K562 (cell line): ENCODE measurements at regions not wholly inside any gene's neighbourhood (a gene's known extent, or its start where the extent isn't known, plus 50 kb on each side); places are given as distances from the start of the nearest gene placed in this dataset.
A peak's percentile ranks its signal among the peaks of the same experiment; 100 is the strongest.

Experiments
- ATAC-seq: fragments of 200-7000 bp; cut with Tn5 transposase; 3 replicates; pipeline ENCODE4 v1.9.1; 2020; ENCODE audit warnings: moderate library complexity
- BruUV-seq: library from RNA; stranded (reverse); fragments of 400-500 nt; replicated peaks from 2 replicates; lab custom pipeline; 2021; lab: Mats Ljungman, UMichigan
- CTCF ChIA-PET: fragments of 300-600 bp; formaldehyde crosslinking; extraction: SDS; loops from one replicate; lab custom pipeline; 2021; ENCODE audit warnings: low intra/inter-chr PET ratio; lab: Yijun Ruan, JAX
- POLR2A ChIA-PET: fragments of 300-600, 350-650 bp; sonication (Branson Sonifier 250); formaldehyde crosslinking; extraction: SDS; loops from one replicate; lab custom pipeline; 2021; ENCODE audit warnings: antibody characterized with exemption, inconsistent platforms; lab: Yijun Ruan, JAX
- DNase-seq, 4 experiments: peaks; one replicate each; pipeline versions ENCODE4 v3.0.0 to v3.0.0-alpha.2; 2011 to 2018; ENCODE audit warnings: low spot score in 3 of 4, mixed read lengths in 3 of 4; ENCODE audit errors: extremely low read depth in 1 of 4
- FAIRE-seq: peaks from 2 replicates; lab custom pipeline; 2011; peaks lifted over from hg19 to GRCh38; lab: Jason Lieb, UNC
- H2AFZ ChIP-seq: 2 replicates; pipeline ENCODE4 v1.6.0; 2011; ENCODE audit warnings: low read depth, low read length, control low read depth, inconsistent platforms
- H3K27ac ChIP-seq: fragments of 200-600 bp; 3 replicates; pipeline ENCODE4 v1.8.0; 2011; ENCODE audit warnings: low read depth, mild to moderate bottlenecking, control low read depth, inconsistent platforms, low read length, moderate library complexity, mixed read lengths; ENCODE audit errors: extremely low read depth
- H3K27me3 ChIP-seq, 2 experiments: fragments of 300-600 bp in 1 of 2; 2 replicates in 1 of 2; 3 replicates in 1 of 2; pipeline versions ENCODE4 v1.6.0 to v1.8.0; 2011; ENCODE audit warnings: inconsistent platforms in 2 of 2, low read length in 2 of 2, mild to moderate bottlenecking in 1 of 2, mixed read lengths in 1 of 2, moderate library complexity in 1 of 2; ENCODE audit not compliant: control insufficient read depth in 2 of 2, insufficient read depth in 2 of 2
- H3K36me3 ChIP-seq: fragments of 300-600 bp; 3 replicates; pipeline ENCODE4 v1.8.0; 2011; ENCODE audit warnings: mild to moderate bottlenecking, low read length, inconsistent platforms; ENCODE audit not compliant: control insufficient read depth, insufficient read depth
- H3K4me1 ChIP-seq, 2 experiments: fragments of 200-600 bp in 1 of 2; replicated peaks in 1 of 2; 2 replicates in 1 of 2; 3 replicates in 1 of 2; pipeline versions ENCODE4 v1.5.1 to v1.8.0; 2011; ENCODE audit warnings: inconsistent platforms in 2 of 2, low read length in 2 of 2, mild to moderate bottlenecking in 1 of 2, mixed read lengths in 1 of 2, moderate library complexity in 1 of 2; ENCODE audit not compliant: control insufficient read depth in 2 of 2, insufficient read depth in 2 of 2
- H3K4me2 ChIP-seq: 2 replicates; pipeline ENCODE4 v1.6.1; 2011; ENCODE audit warnings: low read length, control low read depth, inconsistent platforms, mixed read lengths; ENCODE audit not compliant: insufficient read depth
- H3K4me3 ChIP-seq: fragments of 200-600 bp; sonication (generic), shearing (Covaris generic); 2 replicates; pipeline ENCODE4 v1.5.1; 2016; ENCODE audit warnings: control low read depth, inconsistent platforms
- H3K79me2 ChIP-seq: fragments of 200-600 bp; 3 replicates; pipeline ENCODE4 v1.8.0; 2011; ENCODE audit warnings: low read length, inconsistent platforms; ENCODE audit not compliant: control insufficient read depth, insufficient read depth
- H3K9ac ChIP-seq, 2 experiments: 2 replicates each; pipeline versions ENCODE4 v1.6.0 to v1.6.1; 2011; ENCODE audit warnings: low read depth in 2 of 2, low read length in 2 of 2, control low read depth in 1 of 2, inconsistent platforms in 1 of 2, mild to moderate bottlenecking in 1 of 2, mixed read lengths in 1 of 2; ENCODE audit not compliant: insufficient read depth in 1 of 2
- H3K9me1 ChIP-seq: one replicate; pipeline ENCODE4 v1.6.0; 2011; ENCODE audit warnings: inconsistent platforms, mild to moderate bottlenecking, low read length, moderate library complexity; ENCODE audit not compliant: control insufficient read depth, insufficient read depth
- H3K9me3 ChIP-seq: replicated peaks from 2 replicates; pipeline ENCODE4 v1.5.1; 2011; ENCODE audit warnings: low read depth, low read length, inconsistent platforms; ENCODE audit not compliant: control insufficient read depth, insufficient read depth
- H4K20me1 ChIP-seq: replicated peaks from 2 replicates; pipeline ENCODE4 v1.6.1; 2011; ENCODE audit warnings: low read length, inconsistent platforms, mixed read lengths; ENCODE audit not compliant: control insufficient read depth, insufficient read depth
- GABPB2 ChIP-seq: fragments of 250-450 bp; sonication (Bioruptor Pico); conservative IDR thresholded peaks from 2 replicates; pipeline ENCODE4 v1.5.1; 2021; ENCODE audit warnings: mild to moderate bottlenecking
- MCM7 ChIP-seq, 2 experiments: fragments of 450-650 bp; IDR thresholded peaks; 2 replicates each; pipeline ENCODE4 v1.6.1; 2016 to 2018
- MEIS2 ChIP-seq: fragments of 450-650 bp; IDR thresholded peaks from 2 replicates; pipeline ENCODE4 v1.6.1; 2014; ENCODE audit warnings: mild to moderate bottlenecking; ENCODE audit not compliant: partially characterized antibody
- NFE2L1 ChIP-seq: fragments of 450-650 bp; IDR thresholded peaks from 2 replicates; pipeline ENCODE4 v1.6.1; 2016; ENCODE audit warnings: missing genetic modification characterization, low read depth, mild to moderate bottlenecking, missing compliant biosample characterization, moderate library complexity, borderline replicate concordance
- NRF1 ChIP-seq, 2 experiments: fragments of 450-650 bp; IDR thresholded peaks in 1 of 2; conservative IDR thresholded peaks in 1 of 2; 2 replicates each; pipeline ENCODE4 v1.6.1; 2014; ENCODE audit warnings: mild to moderate bottlenecking in 2 of 2
- PKNOX1 ChIP-seq: fragments of 450-650 bp; IDR thresholded peaks from 2 replicates; pipeline ENCODE4 v1.6.1; 2016
- SMARCB1 ChIP-seq: IDR thresholded peaks from 2 replicates; pipeline ENCODE4 v1.6.1; 2011; ENCODE audit warnings: improper control_type of control experiment, low read depth; ENCODE audit not compliant: insufficient read length
- TCFL5 ChIP-seq: fragments of 250-450 bp; sonication (Bioruptor Pico); conservative IDR thresholded peaks from 2 replicates; pipeline ENCODE4 v1.6.1; 2021; ENCODE audit warnings: mild to moderate bottlenecking, moderate library complexity, matching md5 sums
- XRCC4 ChIP-seq: IDR thresholded peaks from one replicate; pipeline ENCODE4 v1.6.1; 2011; ENCODE audit not compliant: insufficient read depth, insufficient read length; ENCODE audit errors: extremely low read depth
- ZBTB1 ChIP-seq: sonication (generic); formaldehyde crosslinking; IDR thresholded peaks from 2 replicates; pipeline ENCODE4 v1.8.1; 2023; ENCODE audit warnings: missing genetic modification reagents, low read depth, mild to moderate bottlenecking, borderline replicate concordance
- ZFP36 ChIP-seq: fragments of 150-350 bp; IDR thresholded peaks from 2 replicates; pipeline ENCODE4 v1.6.1; 2018; ENCODE audit warnings: low read length, low read depth; ENCODE audit not compliant: partially characterized antibody
- ZNF224 ChIP-seq: sonication (generic); formaldehyde crosslinking; IDR thresholded peaks from 2 replicates; pipeline ENCODE4 v1.8.0; 2022; ENCODE audit warnings: mild to moderate bottlenecking, missing genetic modification reagents
- ZNF740 ChIP-seq, 3 experiments: fragments of 200-800 bp in 1 of 3; sonication (Bioruptor generic) in 1 of 3; sonication (generic) in 1 of 3; formaldehyde crosslinking in 1 of 3; IDR thresholded peaks; 2 replicates each; pipeline versions ENCODE4 v1.6.1 to v1.8.0; 2016 to 2022; ENCODE audit warnings: mild to moderate bottlenecking in 2 of 3, missing compliant biosample characterization in 2 of 3, missing genetic modification characterization in 2 of 3, missing genetic modification reagents in 1 of 3
- WGBS: fragments of 100-300 bp; shearing (Covaris generic); methylation state at CpG from one replicate; pipeline ENCODE4 v1.1.6; 2016; ENCODE audit warnings: low coverage, mixed read lengths; ENCODE audit not compliant: insufficient coverage; ENCODE audit errors: missing lambda C conversion rate; 5-methylcytosine and 5-hydroxymethylcytosine counted together
- in situ Hi-C: fragments of 300-500 bp; cut with MboI; formaldehyde crosslinking; loops from 4 replicates; pipeline ENCODE4 v1.15.0; 2018; ENCODE audit warnings: inconsistent platforms, mixed read lengths
- intact Hi-C: fragments of 100-400 bp; cut with micrococcal nuclease; formaldehyde crosslinking; loops from 2 replicates; pipeline ENCODE4 v1.14.2; 2022

GRCh38 chr2:795531-796041 is 118.4 kb upstream of the TMEM18 start:
- H3K79me2 ChIP-seq, result no peaks in the 10 kb centered on the region
- peak overlapping the region; percentile 24; the same call in 1 of the 2 replicates for H2AFZ ChIP-seq
- H3K9me1 ChIP-seq, result no peaks in the 10 kb centered on the region
- BruUV-seq, result no TSS peak
- H3K4me1 ChIP-seq, result peaks cover 0 to 7% of the 10 kb centered on the region in 2 experiments; a peak in 2 of 5 replicates
- H3K4me2 ChIP-seq, result no peak overlapping the region
- no peak for DNase-seq
- FAIRE-seq, result no peak
- H4K20me1 ChIP-seq, result no peaks in the 10 kb centered on the region
- intact Hi-C loops, result no loop called here
- H3K27ac ChIP-seq, result no peak overlapping the region
- no peak overlapping the region for H3K9ac ChIP-seq
- H3K36me3 ChIP-seq, result no peaks in the 10 kb centered on the region
- ChIA-PET POLR2A (interaction anchor here (1.6 kb wide), 1 partner anchor 11 kb away, joined by 5 read pairs; no protein-coding TSS in a partner anchor), CTCF (no interaction called here)
- 5% methylated on average over 18 of the region's 18 CpGs for WGBS
- H3K4me3 ChIP-seq, result no peak overlapping the region
- TF ChIP-seq ZFP36 (no peak), TCFL5 (CRISPR knock-in tag) (no peak), SMARCB1 (no peak), NRF1 (conservative IDR thresholded peaks at IDR 0.05 in 1 of 2, IDR thresholded peaks at IDR 0.05 in 1 of 2) (0 out of 4 replicates have a peak, but pooled peaks have one; percentile 16), ZNF740 (CRISPR knock-in tag; IDR thresholded peaks at IDR 0.05) (no peak), ZNF740 (tag; IDR thresholded peaks at IDR 0.05) (no peak), MEIS2 (peak; percentile 51), ZNF224 (CRISPR knock-in tag) (no peak), GABPB2 (no peak), MCM7 (IDR thresholded peaks at IDR 0.05) (no peak), XRCC4 (no peak), NFE2L1 (tag) (no peak), ZBTB1 (no peak), PKNOX1 (peak; percentile 60)
- in situ Hi-C loops, result no loop called here
- H3K27me3 ChIP-seq, result peaks cover 14 to 47% of the 10 kb centered on the region in 2 experiments; a peak in 3 of 5 replicates
- H3K9me3 ChIP-seq, result no peaks in the 10 kb centered on the region
- ATAC-seq, result peak; percentile 20
